Bone marrow (tissue), 2 donors: ENCODE measurements at regions not wholly inside any gene's neighbourhood (a gene's known extent, or its start where the extent isn't known, plus 50 kb on each side); places are given as distances from the start of the nearest gene placed in this dataset.
A peak's percentile ranks its signal among the peaks of the same experiment; 100 is the strongest.

Experiments
- DNase-seq, 2 donors: peaks; one replicate each; lab custom pipeline; 2025; lab: John Stamatoyannopoulos, UW

DNA sequence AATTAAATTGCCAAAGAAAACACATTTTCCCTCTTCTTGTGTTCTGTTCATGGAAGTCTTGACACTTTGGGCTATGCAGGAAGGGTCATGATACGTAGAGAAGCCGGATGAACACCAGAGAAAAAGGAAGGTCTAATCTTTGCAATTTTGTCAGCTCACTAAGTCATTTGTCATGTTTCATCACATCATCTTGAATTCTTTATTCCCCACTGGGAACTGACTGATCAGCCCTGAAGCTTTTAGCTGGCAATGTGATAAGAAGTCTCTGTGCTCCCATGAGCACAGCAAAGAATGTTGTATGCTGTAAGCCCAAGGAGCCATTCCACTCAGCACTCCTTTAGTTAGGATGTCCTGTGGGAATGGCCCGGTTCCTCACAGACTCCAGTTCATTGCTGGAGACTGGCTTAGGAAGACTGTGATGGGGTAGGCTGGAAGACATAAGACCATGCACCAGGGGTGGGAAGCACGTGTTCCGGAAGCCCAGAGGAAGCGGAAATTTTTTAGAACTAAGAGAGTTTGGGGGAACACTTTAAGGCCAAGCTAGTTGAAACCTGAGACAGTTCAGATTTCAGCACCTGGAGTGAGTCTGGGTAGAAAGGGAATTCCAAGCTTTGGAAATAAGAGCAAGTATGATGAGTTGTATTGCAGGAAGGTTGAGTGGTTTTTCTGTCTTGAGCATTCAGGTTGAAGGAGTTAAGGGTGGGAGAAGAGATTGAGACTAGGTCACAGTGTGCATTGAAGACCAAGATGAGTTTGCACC is 306.7 kb upstream of the MTNR1B start:
- DNase-seq, result no peak

GRCh38 chr11:92663539-92663938 is 305.9 kb upstream of the MTNR1B start:
- DNase-seq, result no peak

DNA sequence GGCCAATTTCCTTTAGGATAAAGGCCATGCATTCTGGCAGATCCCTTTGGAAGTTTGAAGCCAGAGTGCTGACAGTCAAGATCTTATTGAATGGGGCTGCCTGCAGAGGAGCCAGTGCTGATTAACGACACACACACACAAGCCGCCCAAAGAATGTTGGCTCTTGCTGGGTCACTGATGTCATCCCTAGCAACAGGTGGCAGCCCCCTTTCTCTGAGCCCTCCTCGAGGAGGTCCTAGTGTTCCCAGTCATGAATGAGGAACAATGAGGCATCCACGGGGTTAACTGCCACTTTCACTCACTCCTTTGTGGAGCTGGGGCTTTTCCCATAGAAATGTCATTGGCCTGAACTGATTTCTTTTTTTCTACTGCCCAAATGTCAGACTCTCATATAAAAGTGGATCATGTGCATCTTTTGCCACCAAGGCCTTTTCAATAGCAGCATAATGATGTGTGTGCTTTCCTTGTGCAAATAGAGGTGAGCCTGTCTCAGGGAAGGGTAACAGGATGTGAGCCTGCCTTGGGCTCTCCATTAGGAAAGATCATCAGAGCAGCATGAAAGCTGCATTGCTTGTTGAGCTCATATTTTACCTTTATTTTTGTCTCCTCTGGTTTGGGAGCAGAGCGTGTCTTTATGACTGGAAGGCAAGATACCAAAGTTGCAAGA is 301.8 kb upstream of the MTNR1B start:
- no peak for DNase-seq

DNA sequence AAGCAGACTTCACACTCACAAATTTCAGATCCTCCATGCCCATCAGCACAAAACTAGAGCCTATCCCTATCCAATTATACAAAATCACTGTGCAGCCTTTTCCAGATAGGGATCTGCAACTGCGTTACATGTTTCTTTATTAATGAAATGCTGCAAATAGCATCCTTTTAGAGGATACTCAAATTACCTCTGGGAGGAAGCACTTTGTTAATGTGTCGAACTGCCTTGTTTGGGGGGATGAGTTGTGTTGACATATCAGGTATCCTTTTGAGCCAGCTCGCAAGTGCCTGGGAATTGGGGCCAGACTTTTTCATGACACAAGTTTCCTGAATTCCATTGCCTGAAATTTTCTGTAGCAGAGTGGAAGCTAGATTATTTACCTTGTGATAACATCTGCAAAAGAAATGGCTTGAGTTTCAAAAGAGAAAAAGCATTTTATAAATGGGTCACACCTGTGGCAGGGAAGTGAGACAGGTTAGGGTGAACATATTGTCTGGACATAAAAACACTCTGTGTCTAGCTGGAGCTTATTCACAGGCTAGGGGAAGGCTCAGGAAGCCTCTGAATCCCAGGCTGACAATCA is 299.1 kb upstream of the MTNR1B start:
- DNase-seq, result no peak

DNA sequence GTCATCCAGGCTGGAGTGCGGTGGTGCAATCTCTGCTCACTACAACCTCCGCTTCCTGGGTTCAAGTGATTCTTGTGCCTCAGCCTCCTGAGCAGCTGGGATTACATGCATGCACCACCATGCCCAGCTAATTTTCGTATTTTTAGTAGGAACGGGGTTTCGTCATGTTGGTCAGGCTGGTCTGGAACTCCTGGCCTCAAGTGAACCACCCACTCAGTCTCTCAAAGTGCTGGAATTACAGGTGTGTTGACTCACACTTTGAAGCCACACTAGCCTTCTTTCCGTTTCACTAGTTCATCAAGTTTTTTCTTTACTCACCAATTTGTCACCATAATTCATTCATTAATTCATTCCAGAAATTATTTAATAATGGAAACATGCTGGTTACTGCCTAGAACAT is 298.4 kb upstream of the MTNR1B start:
- no peak for DNase-seq

DNA sequence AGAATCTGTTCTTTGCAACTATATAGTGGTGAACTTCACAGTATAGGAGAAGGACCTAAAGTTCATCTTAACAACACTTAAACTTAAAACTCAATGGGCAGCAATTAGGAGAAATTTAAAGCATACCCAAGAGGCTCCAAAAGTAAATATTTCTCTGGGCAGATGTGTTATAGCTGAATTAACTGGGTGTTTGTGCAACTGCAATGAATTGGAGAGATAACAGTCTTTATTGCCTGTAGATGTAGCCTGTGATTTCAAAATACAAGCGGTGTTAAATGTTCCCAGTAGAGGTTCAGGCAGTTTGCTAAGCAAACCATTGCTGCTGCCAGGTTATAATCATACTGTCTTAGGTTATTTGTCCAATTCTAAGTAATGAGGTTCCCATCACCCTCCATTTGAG is 294.1 kb upstream of the MTNR1B start:
- no peak for DNase-seq

DNA sequence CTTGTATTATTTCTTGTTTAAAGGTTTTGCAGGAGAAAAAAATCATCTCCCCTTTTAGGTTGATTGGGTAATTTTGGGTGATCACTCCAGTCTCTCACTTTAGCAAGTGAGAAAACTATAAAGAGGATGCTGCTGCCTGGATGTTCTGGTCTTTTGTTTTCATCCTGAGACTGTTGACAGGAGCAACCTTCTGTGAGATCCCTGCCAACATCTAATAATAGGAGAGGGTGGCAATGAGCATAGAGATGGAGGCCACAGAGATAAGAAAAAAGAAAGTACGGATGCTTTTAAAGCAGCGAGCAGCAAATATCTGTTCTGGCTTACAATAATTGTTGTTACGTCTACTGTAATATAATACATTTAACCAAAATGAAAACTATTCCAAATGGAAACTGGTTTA is 293.6 kb upstream of the MTNR1B start:
- no peak for DNase-seq

DNA sequence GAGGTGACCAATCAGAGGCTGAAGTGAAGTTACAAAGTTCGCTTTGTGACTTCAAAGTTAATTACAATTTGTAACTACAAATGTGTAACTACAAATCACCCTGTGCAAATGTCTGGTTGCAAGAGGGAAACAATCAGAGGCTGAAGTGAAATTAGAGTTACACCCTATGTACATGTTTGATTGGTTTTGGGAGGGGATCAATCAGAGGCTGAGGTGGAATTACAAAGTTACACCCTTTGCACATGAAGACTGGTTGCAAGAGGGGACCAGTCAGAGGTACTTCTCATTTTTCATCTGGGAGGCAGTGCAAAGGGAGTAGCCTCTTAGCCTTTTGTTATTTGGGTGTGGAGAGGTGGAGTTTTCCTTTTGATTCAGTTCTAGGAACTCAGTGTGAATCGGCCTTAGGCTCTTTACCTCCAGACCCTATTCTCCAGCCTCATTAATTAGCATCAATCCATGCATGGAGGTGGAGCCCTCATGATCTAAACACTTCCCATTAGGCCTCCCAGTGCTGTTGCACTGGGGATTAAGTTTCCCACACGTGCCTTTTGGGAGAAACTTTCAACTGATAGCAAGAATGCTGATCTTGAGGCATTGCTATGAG is 291.3 kb upstream of the MTNR1B start:
- no peak for DNase-seq

GRCh38 chr11:92681586-92681985 is 287.9 kb upstream of the MTNR1B start:
- no peak for DNase-seq

DNA sequence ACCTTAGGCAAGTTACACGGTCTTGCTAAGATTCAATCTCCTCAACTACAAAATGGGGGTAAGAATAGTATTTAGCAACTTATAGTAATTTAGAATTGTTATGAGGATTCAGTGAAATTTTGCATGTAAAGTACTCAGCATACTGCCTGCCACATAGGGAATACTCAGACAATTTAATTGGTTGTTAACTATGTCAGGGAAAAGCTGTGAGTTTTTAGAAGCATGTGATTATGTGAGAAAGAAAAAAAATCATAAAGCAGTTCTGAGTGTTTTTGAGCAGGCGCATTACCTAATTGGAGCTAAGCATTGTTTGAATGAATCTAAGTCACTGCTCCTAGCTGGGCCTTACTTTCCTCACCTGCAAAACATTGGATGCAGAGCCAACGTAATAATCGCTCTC is 287.3 kb upstream of the MTNR1B start:
- DNase-seq, result no peak

DNA sequence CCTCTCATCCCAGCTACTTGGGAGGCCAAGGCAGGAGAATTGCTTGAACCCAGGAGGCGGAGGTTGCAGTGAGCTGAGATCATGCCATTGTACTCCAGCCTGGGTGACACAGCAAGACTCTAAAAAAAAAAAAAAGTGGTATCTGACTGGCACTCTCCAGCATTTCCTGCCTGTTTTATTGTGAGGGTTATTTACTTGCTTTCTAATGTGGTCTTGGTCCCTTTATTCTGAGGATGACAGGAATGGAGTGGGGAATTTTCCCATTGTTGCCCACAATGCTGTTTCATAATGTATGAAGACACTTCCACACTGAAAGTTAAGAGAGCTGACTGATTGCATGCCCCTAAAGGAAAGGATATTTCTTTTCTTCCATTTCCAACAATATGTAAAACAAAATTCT is 286.5 kb upstream of the MTNR1B start:
- no peak for DNase-seq

DNA sequence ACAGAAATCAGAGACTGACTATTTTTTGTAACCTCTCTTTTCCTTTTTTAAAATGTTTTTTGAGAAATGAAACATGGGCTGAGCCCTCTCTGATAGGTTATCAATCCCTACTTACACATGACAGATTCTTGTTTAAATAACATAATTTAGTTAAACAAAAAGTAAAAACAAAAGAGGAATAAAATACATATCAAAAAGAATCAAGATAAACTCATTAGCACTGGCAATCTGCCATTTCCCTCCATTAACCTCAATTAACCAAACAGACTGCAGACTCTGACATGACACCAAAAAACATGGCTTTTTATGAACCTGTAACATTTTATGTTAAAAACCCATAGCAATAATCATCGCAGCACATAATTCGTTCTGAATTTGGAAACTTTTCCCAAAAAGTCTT is 284.4 kb upstream of the MTNR1B start:
- no peak for DNase-seq

DNA sequence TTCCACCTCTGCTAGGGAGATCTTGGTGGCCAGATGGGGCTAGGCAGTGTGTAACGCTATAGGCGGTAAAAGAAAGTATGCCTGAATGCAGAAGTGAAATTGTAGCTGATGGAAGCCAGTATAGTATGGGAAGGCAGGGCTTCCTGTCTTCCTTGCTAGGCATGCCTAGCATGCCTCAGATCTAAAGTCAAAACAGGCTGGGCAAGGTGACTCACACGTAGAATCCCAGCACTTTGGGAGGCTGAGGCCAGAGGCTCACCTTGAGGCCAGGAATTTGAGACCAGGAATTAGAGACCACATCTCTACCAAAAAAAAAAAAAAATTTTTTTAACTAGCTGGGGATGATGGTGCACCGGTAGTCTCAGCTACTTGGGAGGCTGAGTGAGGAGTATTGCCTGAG is 281.7 kb upstream of the MTNR1B start:
- no peak for DNase-seq

DNA sequence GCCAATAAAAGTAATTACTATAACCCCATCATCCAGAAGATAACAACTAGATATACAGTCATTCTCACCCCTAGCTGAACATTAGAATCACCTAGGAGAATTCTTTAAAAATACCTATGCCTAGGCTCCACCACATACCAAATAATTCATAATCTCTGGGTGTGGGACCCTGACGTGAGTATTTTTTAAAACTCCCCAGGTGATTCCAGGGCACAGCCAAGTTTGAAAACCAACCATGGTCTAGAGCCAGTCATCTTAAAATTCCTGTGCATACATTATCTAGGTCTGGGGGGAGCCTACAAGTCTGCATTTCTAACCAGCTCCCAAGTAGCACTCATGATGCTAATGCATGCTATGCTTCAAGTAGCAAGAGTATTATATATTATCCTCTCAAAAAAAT is 281.0 kb upstream of the MTNR1B start:
- DNase-seq, result no peak

DNA sequence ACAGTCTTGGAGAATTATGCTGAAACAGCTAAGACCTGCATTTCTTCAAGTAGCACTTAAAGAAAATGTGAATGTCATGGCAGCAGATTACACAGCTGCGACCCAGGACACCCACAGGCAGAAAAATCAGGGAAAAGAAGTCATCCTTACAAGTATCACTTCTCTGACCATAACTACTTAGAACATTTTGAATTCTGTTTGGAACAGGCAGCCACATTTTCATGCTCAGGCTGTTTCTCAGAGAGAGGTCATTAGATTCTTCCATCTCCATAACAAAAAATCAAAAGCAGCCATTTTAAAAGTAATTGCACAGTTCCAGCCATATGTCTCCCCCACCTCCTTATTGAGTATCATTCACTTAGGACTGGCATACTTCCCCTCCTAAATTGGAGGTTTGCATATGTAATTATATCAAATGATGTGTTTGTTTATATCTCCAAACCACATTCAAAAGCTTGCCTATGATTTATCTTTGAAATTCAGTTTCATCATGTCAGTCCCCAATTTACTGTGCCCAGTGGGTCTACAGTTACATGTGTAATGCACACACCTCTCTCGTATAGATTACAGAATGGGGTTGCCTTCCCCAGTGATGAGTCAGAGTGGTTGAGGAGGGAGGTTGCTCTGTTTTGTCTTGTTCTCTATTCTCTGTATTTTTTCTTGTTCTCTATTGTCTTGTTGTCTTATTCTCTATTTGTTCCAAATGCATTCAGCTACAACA is 276.5 kb upstream of the MTNR1B start:
- no peak for DNase-seq

- no peak for DNase-seq
Measured at GRCh38 chr11:92696076-92696475, 273.4 kb upstream of the MTNR1B start.

DNA sequence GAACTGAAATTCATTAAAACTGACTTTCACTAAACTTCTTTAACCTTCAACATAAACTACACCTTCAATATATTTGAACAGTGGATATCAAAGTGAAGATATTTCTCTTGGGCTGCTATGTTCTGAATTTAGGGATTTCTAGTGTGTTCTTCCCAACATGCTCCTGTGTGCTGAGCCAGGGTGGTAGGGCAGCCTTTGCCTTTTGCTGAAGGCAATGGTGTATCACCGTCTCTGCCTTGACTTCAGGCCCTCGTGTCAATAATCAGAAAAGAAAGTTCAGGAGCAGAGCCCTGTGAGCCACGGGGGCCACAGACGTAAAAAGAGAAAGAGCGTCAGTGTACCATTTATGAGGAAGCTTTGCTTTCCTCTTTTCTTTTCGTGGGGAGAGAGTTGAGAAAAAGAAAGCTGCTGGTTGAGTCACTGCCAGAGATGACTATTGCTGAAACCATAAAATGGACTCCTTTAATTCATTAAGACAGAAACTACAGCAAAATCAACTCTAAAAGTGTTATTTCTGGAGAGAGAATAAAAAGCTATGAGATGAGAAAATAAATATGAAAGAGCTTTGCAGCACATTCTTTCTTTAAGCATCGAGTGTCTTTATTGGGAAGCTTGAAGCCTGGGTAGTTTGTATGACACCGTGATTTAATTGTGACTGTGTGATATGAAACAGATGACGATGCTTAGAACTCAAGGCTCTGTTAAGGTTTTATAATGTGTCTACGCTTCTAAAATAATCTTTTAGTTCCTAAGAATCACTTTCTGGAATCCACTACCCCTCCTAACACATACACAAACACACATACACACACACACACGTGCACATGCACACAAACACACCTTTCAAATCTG is 271.8 kb upstream of the MTNR1B start:
- peak in 1 of 2 donors; percentile 70 for DNase-seq

DNA sequence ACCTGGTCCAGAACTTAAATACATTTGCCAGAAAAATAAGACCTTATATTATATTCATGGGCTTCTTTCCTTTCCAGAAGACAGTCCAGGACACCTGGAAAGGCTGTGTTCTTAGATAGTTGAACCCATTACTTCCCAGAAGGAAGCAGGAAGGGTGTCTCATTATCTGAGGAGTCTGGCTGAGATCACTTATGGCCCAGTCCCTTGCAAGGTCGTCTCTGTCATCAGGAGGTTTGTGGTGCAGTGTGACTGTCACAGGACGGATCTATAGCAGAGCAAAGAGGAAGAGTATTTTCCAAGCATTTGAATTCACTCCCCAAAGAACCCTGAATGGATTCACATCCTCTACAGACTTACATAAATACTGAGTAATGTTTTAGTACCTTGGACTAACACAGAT is 270.7 kb upstream of the MTNR1B start:
- DNase-seq, result no peak

DNA sequence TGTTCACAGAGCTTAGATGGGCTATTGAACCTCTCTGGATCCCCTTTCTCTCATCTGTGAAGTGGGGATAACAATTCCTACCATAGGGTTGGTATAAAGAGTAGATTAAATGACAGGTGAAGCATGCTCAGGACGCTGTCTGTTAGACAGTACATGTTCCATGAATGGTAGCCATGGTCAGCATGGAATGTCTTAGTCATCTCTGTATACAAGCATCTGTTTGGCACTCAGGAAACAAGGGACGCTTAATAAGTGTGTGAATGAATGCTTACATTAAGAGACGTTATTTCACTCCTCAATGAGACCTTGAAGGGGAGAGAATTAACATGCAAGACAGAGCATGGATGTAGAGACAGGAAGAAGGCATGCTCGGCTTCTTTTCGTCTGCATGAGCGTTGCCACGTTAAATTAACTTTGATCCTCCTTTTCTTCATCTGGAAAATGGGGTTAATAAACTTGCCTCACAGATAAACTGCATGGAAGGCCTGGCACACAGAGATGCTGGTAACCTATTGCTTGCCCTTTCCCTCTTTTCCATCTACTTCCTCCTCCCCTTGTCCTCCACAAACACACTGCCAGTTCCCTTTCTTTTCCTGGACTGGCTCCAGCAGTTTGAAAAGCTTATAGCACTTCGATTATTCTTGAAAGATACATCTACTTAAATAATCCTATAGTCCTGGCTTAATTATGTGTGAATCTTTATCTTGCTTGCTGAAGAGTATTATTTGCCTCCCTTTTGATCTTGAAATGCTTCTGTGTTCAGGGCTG is 267.2 kb upstream of the MTNR1B start:
- no peak for DNase-seq

DNA sequence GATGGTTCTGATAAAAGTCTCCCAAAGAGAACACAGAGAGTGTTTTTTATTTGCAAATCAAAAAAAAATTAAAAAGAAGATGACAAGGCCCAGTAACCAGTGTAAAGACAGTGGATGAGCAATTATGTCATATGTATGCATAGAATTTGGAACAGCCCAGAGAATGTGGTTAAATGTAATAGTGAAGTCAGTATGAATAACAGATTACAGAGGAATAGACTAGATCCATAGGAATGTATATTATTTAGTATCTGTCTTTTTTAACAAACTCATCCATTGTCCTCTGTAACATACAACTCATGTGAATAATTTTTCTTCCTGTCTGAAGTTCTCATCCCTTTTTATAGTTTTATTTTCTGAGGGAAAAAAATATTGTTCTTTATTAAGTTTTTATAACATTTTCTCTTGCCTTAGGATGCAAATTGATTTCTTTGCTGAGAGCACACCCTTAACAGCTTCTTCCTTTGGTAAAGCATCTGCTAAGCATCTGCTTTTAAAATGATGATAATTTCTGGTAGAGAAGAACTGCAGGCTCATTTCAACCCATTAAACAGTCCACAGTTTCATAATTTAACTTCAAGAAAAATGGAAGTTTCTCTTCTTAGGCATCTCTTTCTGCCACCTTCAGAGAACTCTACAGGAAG is 266.5 kb upstream of the MTNR1B start:
- no peak for DNase-seq
